ENCODE measurements at regions not wholly inside any gene's neighbourhood (a gene's known extent, or its start where the extent isn't known, plus 50 kb on each side); places are given as distances from the start of the nearest gene placed in this dataset.

- no peak overlapping the region for H3K4me3 Mint-ChIP-seq
- Histone ChIP-seq H4K20me1 (ENCODE audit: insufficient read depth, low read length) (no peaks in the 10 kb centered on the region), H3K36me3 (replicated peaks in 1 of 2; ENCODE audit: control insufficient read depth in 1 of 2, insufficient read depth in 2 of 2, low read length in 2 of 2) (no peaks in the 10 kb centered on the region), H3K4me1 (ENCODE audit: control insufficient read depth in 1 of 2, insufficient read depth in 2 of 2, low read length in 2 of 2) (no peaks in the 10 kb centered on the region), H3K27me3 (ENCODE audit: control insufficient read depth in 2 of 2, insufficient read depth in 2 of 2, low read length in 2 of 2) (no peaks in the 10 kb centered on the region), H3K9me3 (replicated peaks in 1 of 2; ENCODE audit: control insufficient read depth in 1 of 2, insufficient read depth in 1 of 2, low read length in 2 of 2) (no peaks in the 10 kb centered on the region), H3K4me2 (replicated peaks; ENCODE audit: extremely low read depth, low read length, poor library complexity, severe bottlenecking) (no peak overlapping the region), H3K79me2 (ENCODE audit: insufficient read depth, low read length) (no peaks in the 10 kb centered on the region), H2AFZ (ENCODE audit: insufficient read depth, low read depth, low read length, poor library complexity, severe bottlenecking) (no peak overlapping the region), H3K9ac (ENCODE audit: insufficient read depth, low read length, poor library complexity, severe bottlenecking) (no peak overlapping the region), H3K27ac (ENCODE audit: low read depth in 1 of 2, low read length in 2 of 2) (no peak overlapping the region), H3K4me3 (replicated peaks in 1 of 3; ENCODE audit: low read depth in 2 of 3, low read length in 3 of 3) (no peak overlapping the region)
- WGBS (ENCODE audit: insufficient coverage): 57% methylated on average over 13 of the region's 14 CpGs
- H3K27ac Mint-ChIP-seq: no peak overlapping the region
- no peaks in the 10 kb centered on the region for H3K4me1 Mint-ChIP-seq
- intact Hi-C loops (cut with micrococcal nuclease): no loop called here
- peaks cover 0 to 4% (median 2%) of the 10 kb centered on the region in 7 donors for H3K9me3 Mint-ChIP-seq
- no peaks in the 10 kb centered on the region for H3K36me3 Mint-ChIP-seq
- DNase-seq: no peak
- TF ChIP-seq, protein P1, sequence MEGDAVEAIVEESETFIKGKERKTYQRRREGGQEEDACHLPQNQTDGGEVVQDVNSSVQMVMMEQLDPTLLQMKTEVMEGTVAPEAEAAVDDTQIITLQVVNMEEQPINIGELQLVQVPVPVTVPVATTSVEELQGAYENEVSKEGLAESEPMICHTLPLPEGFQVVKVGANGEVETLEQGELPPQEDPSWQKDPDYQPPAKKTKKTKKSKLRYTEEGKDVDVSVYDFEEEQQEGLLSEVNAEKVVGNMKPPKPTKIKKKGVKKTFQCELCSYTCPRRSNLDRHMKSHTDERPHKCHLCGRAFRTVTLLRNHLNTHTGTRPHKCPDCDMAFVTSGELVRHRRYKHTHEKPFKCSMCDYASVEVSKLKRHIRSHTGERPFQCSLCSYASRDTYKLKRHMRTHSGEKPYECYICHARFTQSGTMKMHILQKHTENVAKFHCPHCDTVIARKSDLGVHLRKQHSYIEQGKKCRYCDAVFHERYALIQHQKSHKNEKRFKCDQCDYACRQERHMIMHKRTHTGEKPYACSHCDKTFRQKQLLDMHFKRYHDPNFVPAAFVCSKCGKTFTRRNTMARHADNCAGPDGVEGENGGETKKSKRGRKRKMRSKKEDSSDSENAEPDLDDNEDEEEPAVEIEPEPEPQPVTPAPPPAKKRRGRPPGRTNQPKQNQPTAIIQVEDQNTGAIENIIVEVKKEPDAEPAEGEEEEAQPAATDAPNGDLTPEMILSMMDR (IDR thresholded peaks at IDR 0.05): no peak
- peaks cover 0 to 16% (median 8%) of the 10 kb centered on the region in 3 donors for H3K27me3 Mint-ChIP-seq (ENCODE audit: low read depth in 3 of 3)
Observed at GRCh38 chr19:29311191-29311790, 98.3 kb upstream of the UQCRFS1 start.

DNA sequence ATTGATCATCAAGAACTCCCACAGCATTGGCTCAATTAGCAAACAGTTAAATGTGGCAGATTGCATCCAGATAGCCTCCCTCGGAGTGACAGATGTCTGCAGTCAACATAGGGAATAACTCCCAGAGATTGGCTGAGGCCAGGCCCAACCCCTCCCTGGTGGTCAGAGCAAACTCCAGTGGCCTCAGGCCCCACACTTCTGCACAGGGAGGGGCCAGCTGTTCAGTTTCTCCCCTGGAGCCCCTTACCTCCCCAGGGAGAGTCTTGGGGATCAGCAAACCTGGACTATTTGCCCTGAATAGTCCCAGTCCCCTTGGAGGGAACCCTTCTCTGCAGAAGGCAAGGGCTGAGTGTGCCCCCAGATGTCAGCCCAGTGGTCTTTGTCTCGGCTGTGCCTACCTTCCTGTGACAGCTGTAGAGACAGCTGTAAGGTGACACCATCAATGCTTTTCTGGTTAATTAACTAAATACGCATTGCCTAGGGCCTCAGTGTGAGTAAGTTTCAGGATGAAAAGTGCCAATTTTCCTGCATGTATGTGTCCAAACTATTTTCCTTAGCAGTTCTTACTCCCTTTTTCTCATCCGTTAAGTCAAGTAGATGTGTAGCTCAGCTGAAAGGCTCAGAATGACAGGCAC is 102.7 kb upstream of the UQCRFS1 start:
- intact Hi-C loops (cut with micrococcal nuclease): no loop called here
- no peaks in the 10 kb centered on the region for H3K36me3 ChIP-seq (replicated peaks in 1 of 2; ENCODE audit: control insufficient read depth in 1 of 2, insufficient read depth in 2 of 2, low read length in 2 of 2)
- no peaks in the 10 kb centered on the region for H3K4me1 ChIP-seq (ENCODE audit: control insufficient read depth in 1 of 2, insufficient read depth in 2 of 2, low read length in 2 of 2)
- Mint-ChIP-seq H3K27me3 (ENCODE audit: low read depth in 3 of 3) (peaks cover 0 to 5% (median 3%) of the 10 kb centered on the region in 3 donors), H3K27ac (no peak overlapping the region), H3K4me1 (no peaks in the 10 kb centered on the region), H3K9me3 (peaks cover 0 to 9% (median 2%) of the 10 kb centered on the region in 7 donors), H3K4me3 (no peak overlapping the region), H3K36me3 (no peaks in the 10 kb centered on the region)
- TF ChIP-seq, protein P1 (IDR thresholded peaks at IDR 0.05): no peak
- peaks cover 0 to 2% of the 10 kb centered on the region in 2 donors for H3K9me3 ChIP-seq (replicated peaks in 1 of 2; ENCODE audit: control insufficient read depth in 1 of 2, insufficient read depth in 1 of 2, low read length in 2 of 2)
- no peaks in the 10 kb centered on the region for H4K20me1 ChIP-seq (ENCODE audit: insufficient read depth, low read length)
- H3K27ac ChIP-seq (ENCODE audit: low read depth in 1 of 2, low read length in 2 of 2): no peak overlapping the region
- no peaks in the 10 kb centered on the region for H3K27me3 ChIP-seq (ENCODE audit: control insufficient read depth in 2 of 2, insufficient read depth in 2 of 2, low read length in 2 of 2)
- DNase-seq: no peak
- no peak overlapping the region for H3K4me3 ChIP-seq (replicated peaks in 1 of 3; ENCODE audit: low read depth in 2 of 3, low read length in 3 of 3)
- H3K9ac ChIP-seq (ENCODE audit: insufficient read depth, low read length, poor library complexity, severe bottlenecking): no peak overlapping the region
- no peaks in the 10 kb centered on the region for H3K79me2 ChIP-seq (ENCODE audit: insufficient read depth, low read length)
- no peak overlapping the region for H2AFZ ChIP-seq (ENCODE audit: insufficient read depth, low read depth, low read length, poor library complexity, severe bottlenecking)
- no peak overlapping the region for H3K4me2 ChIP-seq (replicated peaks; ENCODE audit: extremely low read depth, low read length, poor library complexity, severe bottlenecking)
- 78% methylated on average over 2 of the region's 4 CpGs for WGBS (ENCODE audit: insufficient coverage)

Data from CD14-positive monocyte (primary cell).